Endothelial cell of umbilical vein (primary cell): ENCODE measurements at regions not wholly inside any gene's neighbourhood (a gene's known extent, or its start where the extent isn't known, plus 50 kb on each side); places are given as distances from the start of the nearest gene placed in this dataset.

Source experiments
- BruUV-seq: library from RNA; stranded (reverse); fragments of 400-500 nt; replicated peaks from 2 replicates; lab custom pipeline; 2021; lab: Mats Ljungman, UMichigan
- CTCF ChIA-PET: fragments of 300-600, 350-600 bp; sonication (Branson Sonifier 250); formaldehyde crosslinking; loops from one replicate; lab custom pipeline; 2021; ENCODE audit warnings: antibody characterized with exemption, inconsistent platforms; lab: Charles Lee
- POLR2A ChIA-PET: fragments of 300-600, 350-600 bp; sonication (Branson Sonifier 250); formaldehyde crosslinking; loops from one replicate; lab custom pipeline; 2021; ENCODE audit warnings: antibody characterized with exemption, inconsistent platforms; lab: Charles Lee
- DNase-seq: peaks from one replicate; pipeline ENCODE4 v3.0.0-alpha.2; 2011; ENCODE audit warnings: low read depth, low spot score
- FAIRE-seq: peaks from 2 replicates; lab custom pipeline; 2011; peaks lifted over from hg19 to GRCh38; lab: Jason Lieb, UNC
- H2AFZ ChIP-seq: 2 replicates; pipeline ENCODE4 v1.6.0; 2012; ENCODE audit warnings: low read depth, low read length, control low read depth, inconsistent platforms
- H3K27ac ChIP-seq: 2 replicates; pipeline ENCODE4 v1.5.1; 2011; ENCODE audit warnings: low read depth, mild to moderate bottlenecking, control low read depth, low read length, moderate library complexity; ENCODE audit not compliant: insufficient read depth
- H3K27me3 ChIP-seq, 2 experiments: 2 replicates each; pipeline versions ENCODE4 v1.6.0 to v1.6.1; 2011; ENCODE audit warnings: low read length in 2 of 2, mixed read lengths in 1 of 2; ENCODE audit not compliant: control insufficient read depth in 2 of 2, insufficient read depth in 2 of 2
- H3K36me3 ChIP-seq, 2 experiments: 2 replicates in 1 of 2; 3 replicates in 1 of 2; pipeline ENCODE4 v1.5.1; 2011; ENCODE audit warnings: low read length in 2 of 2, mild to moderate bottlenecking in 1 of 2, moderate library complexity in 1 of 2; ENCODE audit not compliant: control insufficient read depth in 2 of 2, insufficient read depth in 2 of 2; ENCODE audit errors: extremely low read depth in 1 of 2
- H3K4me1 ChIP-seq: 3 replicates; pipeline ENCODE4 v1.5.1; 2011; ENCODE audit warnings: mild to moderate bottlenecking, low read length; ENCODE audit not compliant: control insufficient read depth, insufficient read depth; ENCODE audit errors: extremely low read depth
- H3K4me2 ChIP-seq: 2 replicates; pipeline ENCODE4 v1.6.1; 2011; ENCODE audit warnings: low read length, control low read depth, mixed read lengths; ENCODE audit not compliant: insufficient read depth
- H3K4me3 ChIP-seq, 3 experiments: fragments of 200-600 bp in 1 of 3; sonication (generic), shearing (Covaris generic) in 1 of 3; replicated peaks in 1 of 3; 2 replicates each; pipeline ENCODE4 v1.5.1; 2011 to 2016; ENCODE audit warnings: control low read depth in 3 of 3, low read length in 3 of 3, mild to moderate bottlenecking in 2 of 3, inconsistent platforms in 1 of 3, low read depth in 1 of 3, moderate library complexity in 1 of 3; ENCODE audit not compliant: insufficient read depth in 1 of 3
- H3K79me2 ChIP-seq: 2 replicates; pipeline ENCODE4 v1.6.0; 2012; ENCODE audit warnings: low read length, inconsistent platforms; ENCODE audit not compliant: control insufficient read depth, insufficient read depth
- H3K9ac ChIP-seq: replicated peaks from 2 replicates; pipeline ENCODE3; 2011; ENCODE audit warnings: low read length, control low read depth; ENCODE audit not compliant: insufficient read depth; ENCODE audit errors: extremely low read depth
- H3K9me1 ChIP-seq: replicated peaks from 3 replicates; pipeline ENCODE4 v1.6.0; 2011; ENCODE audit warnings: mild to moderate bottlenecking, low read length; ENCODE audit not compliant: control insufficient read depth, insufficient read depth; ENCODE audit errors: extremely low read depth
- H3K9me3 ChIP-seq: replicated peaks from 2 replicates; pipeline ENCODE4 v1.5.1; 2012; ENCODE audit warnings: low read length, inconsistent platforms; ENCODE audit not compliant: control insufficient read depth, insufficient read depth
- H4K20me1 ChIP-seq: replicated peaks from 2 replicates; pipeline ENCODE3; 2011; ENCODE audit warnings: mild to moderate bottlenecking, low read length; ENCODE audit not compliant: control insufficient read depth, insufficient read depth; ENCODE audit errors: extremely low read depth
- FOS ChIP-seq: IDR thresholded peaks from 2 replicates; pipeline ENCODE4 v1.6.1; 2011; ENCODE audit warnings: mild to moderate bottlenecking, low read length, moderate library complexity, borderline replicate concordance; ENCODE audit not compliant: insufficient read depth
- GATA2 ChIP-seq: IDR thresholded peaks from 2 replicates; pipeline ENCODE4 v1.7.0; 2011; ENCODE audit warnings: low read depth, mild to moderate bottlenecking, moderate library complexity, mixed read lengths, low read length; ENCODE audit not compliant: insufficient read length, insufficient read depth
- JUN ChIP-seq: IDR thresholded peaks from 2 replicates; pipeline ENCODE4 v1.6.1; 2011; ENCODE audit warnings: borderline replicate concordance, low read depth; ENCODE audit not compliant: insufficient read length, insufficient read depth
- POLR2A ChIP-seq: IDR thresholded peaks from 2 replicates; pipeline ENCODE4 v1.6.1; 2012; ENCODE audit warnings: low read depth, mild to moderate bottlenecking, control low read depth, low read length
- POLR2AphosphoS5 ChIP-seq: IDR thresholded peaks from 2 replicates; pipeline ENCODE4 v1.6.1; 2012; ENCODE audit warnings: low read depth, mild to moderate bottlenecking, control low read depth, low read length, moderate library complexity; ENCODE audit not compliant: insufficient read depth
- dilution Hi-C: fragments of 300-500 bp; cut with MboI; formaldehyde crosslinking; loops from one replicate; pipeline ENCODE4 v1.15.0; 2019; ENCODE audit warnings: low sequenced_read_pairs; ENCODE audit not compliant: extremely low pct_ligation_motif_present
- intact Hi-C: fragments of 100-400 bp; cut with micrococcal nuclease; formaldehyde crosslinking; loops from one replicate; pipeline ENCODE4 v1.10.0; 2022
- TF ChIP-seq, protein P1 (sequence below): IDR thresholded peaks from 2 replicates; pipeline ENCODE4 v1.6.1; 2011; ENCODE audit not compliant: insufficient read depth, insufficient read length
- TF ChIP-seq, protein P2 (sequence below), 2 donors: IDR thresholded peaks; 1 replicate in 1 of 2; 2 replicates in 1 of 2; pipeline ENCODE4 v1.5.1; 2011; ENCODE audit warnings: low read length in 2 of 2, mild to moderate bottlenecking in 2 of 2, moderate library complexity in 2 of 2, control low read depth in 1 of 2, inconsistent platforms in 1 of 2, low read depth in 1 of 2; ENCODE audit not compliant: insufficient read depth in 1 of 2; ENCODE audit errors: extremely low read depth in 1 of 2

DNA sequence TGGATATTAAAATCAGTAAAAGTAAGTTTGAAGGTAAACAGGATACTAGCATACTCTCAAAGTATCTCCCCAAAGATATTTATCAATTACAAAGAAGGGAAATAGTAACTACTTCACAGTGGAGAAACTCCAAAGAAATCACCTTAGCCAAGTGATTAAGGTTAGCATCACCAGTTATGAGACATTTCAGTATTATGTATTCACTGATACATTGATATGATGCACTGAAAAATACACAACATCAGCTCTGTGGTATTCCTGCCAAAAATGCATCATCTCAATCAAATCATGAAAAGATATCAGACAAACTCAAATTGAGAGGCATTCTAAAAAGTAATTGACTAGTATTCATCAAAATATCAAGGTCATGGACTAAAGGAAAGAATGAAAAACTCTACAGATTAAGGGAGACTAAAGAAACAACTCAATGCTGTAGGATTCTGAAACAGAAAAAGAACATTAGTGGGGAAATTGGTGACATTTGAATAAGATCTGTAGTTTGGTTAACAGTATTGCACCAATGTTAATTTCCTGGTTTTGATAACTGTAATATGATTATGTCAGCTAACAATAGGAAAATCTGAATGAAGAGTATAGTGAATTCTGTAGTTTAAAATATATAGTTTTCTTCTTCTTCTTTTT, 215.4 kb downstream of the UACA start:
- Histone ChIP-seq H3K9me3 (no peaks in the 10 kb centered on the region), H3K4me3 (no peak overlapping the region), H3K9me1 (no peaks in the 10 kb centered on the region), H3K27me3 (peaks cover 9 to 11% of the 10 kb centered on the region in 2 experiments), H3K9ac (no peak overlapping the region), H4K20me1 (no peaks in the 10 kb centered on the region), H2AFZ (no peak overlapping the region), H3K4me2 (no peak overlapping the region), H3K4me1 (no peaks in the 10 kb centered on the region), H3K27ac (no peak overlapping the region), H3K79me2 (no peaks in the 10 kb centered on the region), H3K36me3 (no peaks in the 10 kb centered on the region)
- dilution Hi-C loops = no loop called here
- CTCF ChIA-PET = interaction anchor here (0.7 kb wide), 1 partner anchor 10 kb away, joined by 3 read pairs; no protein-coding TSS in a partner anchor
- no peak for TF ChIP-seq JUN
- TF ChIP-seq POLR2A = no peak
- TF ChIP-seq, protein P1, sequence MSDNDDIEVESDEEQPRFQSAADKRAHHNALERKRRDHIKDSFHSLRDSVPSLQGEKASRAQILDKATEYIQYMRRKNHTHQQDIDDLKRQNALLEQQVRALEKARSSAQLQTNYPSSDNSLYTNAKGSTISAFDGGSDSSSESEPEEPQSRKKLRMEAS = no peak
- no peak for TF ChIP-seq GATA2
- TF ChIP-seq, protein P2, sequence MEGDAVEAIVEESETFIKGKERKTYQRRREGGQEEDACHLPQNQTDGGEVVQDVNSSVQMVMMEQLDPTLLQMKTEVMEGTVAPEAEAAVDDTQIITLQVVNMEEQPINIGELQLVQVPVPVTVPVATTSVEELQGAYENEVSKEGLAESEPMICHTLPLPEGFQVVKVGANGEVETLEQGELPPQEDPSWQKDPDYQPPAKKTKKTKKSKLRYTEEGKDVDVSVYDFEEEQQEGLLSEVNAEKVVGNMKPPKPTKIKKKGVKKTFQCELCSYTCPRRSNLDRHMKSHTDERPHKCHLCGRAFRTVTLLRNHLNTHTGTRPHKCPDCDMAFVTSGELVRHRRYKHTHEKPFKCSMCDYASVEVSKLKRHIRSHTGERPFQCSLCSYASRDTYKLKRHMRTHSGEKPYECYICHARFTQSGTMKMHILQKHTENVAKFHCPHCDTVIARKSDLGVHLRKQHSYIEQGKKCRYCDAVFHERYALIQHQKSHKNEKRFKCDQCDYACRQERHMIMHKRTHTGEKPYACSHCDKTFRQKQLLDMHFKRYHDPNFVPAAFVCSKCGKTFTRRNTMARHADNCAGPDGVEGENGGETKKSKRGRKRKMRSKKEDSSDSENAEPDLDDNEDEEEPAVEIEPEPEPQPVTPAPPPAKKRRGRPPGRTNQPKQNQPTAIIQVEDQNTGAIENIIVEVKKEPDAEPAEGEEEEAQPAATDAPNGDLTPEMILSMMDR (IDR thresholded peaks at IDR 0.05; ENCODE audit: extremely low read depth in 1 of 2, insufficient read depth in 1 of 2, low read depth in 1 of 2, low read length in 2 of 2) = no peak
- no peak for TF ChIP-seq POLR2AphosphoS5
- TF ChIP-seq FOS = no peak
- intact Hi-C loops = no loop called here
- no TSS peak for BruUV-seq
- FAIRE-seq (no peak), DNase-seq (no peak)
- POLR2A ChIA-PET = no interaction called here
